Hematopoietic multipotent progenitor cell treated with erythropoietin and hydrocortisone succinate and interleukin-3 and kit ligand, for 15 days (in vitro differentiated cells): ENCODE measurements at regions not wholly inside any gene's neighbourhood (a gene's known extent, or its start where the extent isn't known, plus 50 kb on each side); places are given as distances from the start of the nearest gene placed in this dataset.

Source experiments
- DNase-seq: peaks from one replicate; pipeline ENCODE4 v3.0.0-alpha.2; 2015; ENCODE audit warnings: low spot score

DNA sequence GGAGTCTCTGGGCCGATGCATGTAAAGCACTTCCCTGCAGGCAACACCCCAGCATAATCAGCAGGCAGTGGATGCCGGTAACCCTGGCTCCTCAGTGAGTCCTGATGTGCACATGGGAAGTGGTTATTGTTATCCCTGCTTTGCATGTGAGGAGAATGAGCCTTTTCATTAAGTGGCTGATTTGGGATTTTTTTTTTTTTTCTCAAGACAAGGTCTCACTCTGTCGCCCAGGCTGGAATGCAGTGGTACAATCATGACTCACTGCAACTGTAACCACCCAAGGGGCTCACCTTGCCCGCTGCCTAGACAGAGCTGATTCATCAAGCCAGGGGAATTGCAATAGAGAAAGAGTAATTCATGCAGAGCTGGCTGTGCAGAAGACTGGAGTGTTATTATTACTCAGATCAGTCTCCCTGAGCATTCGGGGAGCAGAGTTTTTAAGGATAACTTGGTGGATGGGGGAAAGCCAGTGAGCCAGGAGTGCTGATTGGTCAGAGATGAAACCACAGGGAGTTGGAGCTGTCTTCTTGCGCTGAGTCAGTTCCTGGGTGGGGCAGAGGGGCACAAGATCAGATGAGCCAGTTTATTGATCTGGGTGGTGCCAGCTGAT, 95.4 kb downstream of the SOCS6 start:
- no peak for DNase-seq

DNA sequence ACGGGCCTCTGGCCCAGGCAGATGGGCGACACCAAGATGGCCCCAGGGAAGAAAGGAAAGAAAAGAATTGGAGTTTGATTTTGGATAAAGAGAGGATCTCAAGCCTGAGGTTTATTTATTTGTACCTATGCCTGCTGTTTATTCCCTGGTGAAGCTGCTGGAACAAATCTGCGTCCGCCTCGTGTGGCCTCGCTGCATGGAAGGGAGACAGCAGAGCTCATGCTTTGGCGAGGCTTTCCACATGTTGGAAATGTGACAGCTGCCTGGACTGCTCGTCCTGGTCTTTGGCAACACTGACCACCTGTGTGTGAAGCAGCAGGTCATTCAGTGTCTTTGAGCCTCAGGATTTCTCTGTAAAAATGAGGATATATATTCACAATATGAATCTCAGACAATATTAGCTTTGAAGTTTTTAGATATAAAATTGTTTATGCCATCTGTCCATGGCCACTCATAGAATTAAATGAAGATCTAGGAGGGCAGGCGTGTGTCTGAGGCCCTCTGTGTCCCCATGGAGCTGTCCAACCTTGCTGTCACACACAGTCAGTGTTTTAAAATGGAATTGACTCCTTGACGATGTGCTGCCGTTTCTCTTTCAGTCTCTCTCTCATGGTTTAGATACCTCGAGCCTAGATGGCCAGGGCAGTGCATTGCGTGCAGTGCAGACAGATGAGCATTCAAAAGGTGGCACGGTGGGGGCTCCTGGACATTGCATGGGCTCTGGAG, 94.3 kb downstream of the SOCS6 start:
- DNase-seq: no peak

DNA sequence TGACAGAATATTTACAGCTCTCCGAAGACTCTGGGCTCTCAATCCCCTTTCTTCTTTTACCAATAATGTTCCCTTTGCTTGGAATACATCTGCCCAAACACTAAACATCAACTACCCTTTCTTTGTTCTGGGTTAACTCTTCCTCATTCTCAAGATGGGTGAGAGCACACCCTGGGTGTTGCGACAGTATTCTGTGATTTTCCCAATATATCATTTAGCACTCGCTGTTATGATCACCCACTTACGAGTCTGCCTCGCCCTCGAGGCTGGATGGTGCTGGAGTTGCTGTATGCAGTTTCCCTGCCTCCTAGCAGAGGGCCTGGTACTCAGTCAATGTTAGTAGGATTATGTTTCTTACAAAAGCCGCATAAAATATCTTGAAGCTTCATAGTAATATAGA, 93.2 kb downstream of the SOCS6 start:
- DNase-seq: no peak

DNA sequence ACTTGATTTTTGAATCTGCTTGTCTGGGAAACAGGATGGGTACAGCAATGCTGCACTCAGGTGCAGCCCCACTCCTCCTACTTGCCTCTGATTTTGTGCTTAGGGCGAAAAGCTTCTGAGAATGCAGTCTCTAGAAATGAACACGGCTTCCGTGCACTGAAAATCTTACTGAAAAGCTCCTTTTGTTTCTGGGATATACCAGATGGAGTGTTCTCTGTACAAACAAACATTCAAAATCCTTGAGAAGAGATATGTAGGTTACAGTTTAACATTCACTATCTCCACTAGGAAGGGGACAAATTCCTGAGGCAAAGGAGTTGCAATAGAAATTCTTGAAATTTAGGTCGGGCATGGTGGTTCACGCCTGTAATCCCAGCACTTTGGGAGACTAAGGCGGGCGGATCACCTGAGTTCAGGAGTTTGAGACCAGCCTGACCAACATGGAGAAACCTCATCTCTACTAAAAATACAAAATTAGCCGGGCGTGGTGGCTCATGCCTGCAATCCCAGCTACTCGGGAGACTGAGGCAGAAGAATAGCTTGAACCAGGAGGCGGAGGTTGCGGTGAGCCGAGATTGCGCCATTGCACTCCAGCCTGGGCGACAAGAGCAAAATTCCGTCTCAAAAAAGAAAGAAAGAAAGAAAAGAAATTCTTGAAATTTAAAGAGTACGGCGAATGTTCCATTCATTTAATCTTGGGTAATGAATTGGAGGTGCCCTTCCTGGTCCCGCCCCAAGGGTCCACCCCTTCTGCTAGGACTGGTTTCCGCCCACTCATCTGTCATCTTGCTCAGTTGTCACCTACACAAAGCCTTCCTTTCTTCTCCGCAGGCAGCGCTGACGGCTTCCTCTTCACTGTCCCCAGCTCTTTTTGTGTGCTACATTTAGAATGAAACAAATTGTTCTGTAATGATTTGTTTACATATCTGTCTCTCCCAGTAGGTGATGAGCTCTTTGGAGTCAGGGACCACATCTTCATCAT, 92.4 kb downstream of the SOCS6 start:
- no peak for DNase-seq
